Lower leg skin (tissue), 3 donors: ENCODE measurements at regions not wholly inside any gene's neighbourhood (a gene's known extent, or its start where the extent isn't known, plus 50 kb on each side); places are given as distances from the start of the nearest gene placed in this dataset.

Experiments
- CTCF ChIP-seq, 3 donors: fragments of 450-650 bp; IDR thresholded peaks; one replicate each; pipeline ENCODE4 v1.5.1; 2016; ENCODE audit warnings: antibody characterized with exemption in 3 of 3, mild to moderate bottlenecking in 3 of 3, moderate library complexity in 2 of 3
- POLR2A ChIP-seq, 2 donors: fragments of 450-650 bp; IDR thresholded peaks; one replicate each; pipeline ENCODE4 v1.6.1; 2016 to 2017; ENCODE audit warnings: antibody characterized with exemption in 2 of 2, mild to moderate bottlenecking in 1 of 2, moderate library complexity in 1 of 2

- TF ChIP-seq CTCF (IDR thresholded peaks at IDR 0.05) (no peak), POLR2A (IDR thresholded peaks at IDR 0.05) (no peak)
These were observed 1490.8 kb upstream of the PCDH20 start for GRCh38 chr13:62906469-62906868.
